BJ (cell line): ENCODE measurements at regions not wholly inside any gene's neighbourhood (a gene's known extent, or its start where the extent isn't known, plus 50 kb on each side); places are given as distances from the start of the nearest gene placed in this dataset.

Experiments
- CTCF ChIA-PET: fragments of 350-600 bp; formaldehyde crosslinking; extraction: SDS; loops from one replicate; lab custom pipeline; 2021; ENCODE audit warnings: antibody characterized with exemption, inconsistent platforms; lab: Yijun Ruan, JAX
- POLR2A ChIA-PET: fragments of 300-600 bp; sonication (Branson Sonifier 250); formaldehyde crosslinking; extraction: SDS; loops from one replicate; lab custom pipeline; 2021; ENCODE audit warnings: antibody characterized with exemption; lab: Charles Lee
- DNase-seq: peaks from one replicate; pipeline ENCODE4 v3.0.0-alpha.2; 2011; ENCODE audit warnings: low read depth
- H3K27me3 ChIP-seq: 2 replicates; pipeline ENCODE4 v1.6.0; 2011; ENCODE audit warnings: low read length; ENCODE audit not compliant: control insufficient read depth, insufficient read depth
- H3K36me3 ChIP-seq: 2 replicates; pipeline ENCODE4 v1.5.1; 2011; ENCODE audit warnings: low read length; ENCODE audit not compliant: control insufficient read depth, insufficient read depth
- H3K4me3 ChIP-seq: 2 replicates; pipeline ENCODE4 v1.5.1; 2011; ENCODE audit warnings: low read depth, mild to moderate bottlenecking, control low read depth, low read length
- CTCF ChIP-seq: IDR thresholded peaks from 2 replicates; pipeline ENCODE4 v1.5.1; 2011; ENCODE audit warnings: low read depth, mild to moderate bottlenecking, control low read depth, inconsistent platforms, low read length, moderate library complexity; ENCODE audit not compliant: insufficient read depth

GRCh38 chr4:120348521-120348920 lies 281.9 kb upstream of the MAD2L1 start:
- H3K36me3 ChIP-seq = no peaks in the 10 kb centered on the region
- ChIA-PET CTCF (no interaction called here), POLR2A (no interaction called here)
- no peak for DNase-seq
- no peak overlapping the region for H3K4me3 ChIP-seq
- H3K27me3 ChIP-seq = no peaks in the 10 kb centered on the region
- TF ChIP-seq CTCF = no peak

- no peak for TF ChIP-seq CTCF
- no peak for DNase-seq
- ChIA-PET POLR2A (no interaction called here), CTCF (no interaction called here)
- Histone ChIP-seq H3K36me3 (no peaks in the 10 kb centered on the region), H3K4me3 (no peak overlapping the region), H3K27me3 (no peaks in the 10 kb centered on the region)
Measured at GRCh38 chr4:120331486-120332370, 265.1 kb upstream of the MAD2L1 start.

GRCh38 chr4:120329386-120329785 lies 262.7 kb upstream of the MAD2L1 start:
- DNase-seq = no peak
- TF ChIP-seq CTCF = no peak
- POLR2A ChIA-PET = no interaction called here
- no peaks in the 10 kb centered on the region for H3K36me3 ChIP-seq
- H3K4me3 ChIP-seq = no peak overlapping the region
- CTCF ChIA-PET = no interaction called here
- no peaks in the 10 kb centered on the region for H3K27me3 ChIP-seq

- CTCF ChIA-PET = no interaction called here
- POLR2A ChIA-PET = no interaction called here
Measured at GRCh38 chr4:120327276-120327675, 260.6 kb upstream of the MAD2L1 start.

More at GRCh38 chr4:120327276-120327675, 260.6 kb upstream of the MAD2L1 start:
- no peak for DNase-seq
- no peak overlapping the region for H3K4me3 ChIP-seq
- TF ChIP-seq CTCF = no peak
- no peaks in the 10 kb centered on the region for H3K36me3 ChIP-seq
- H3K27me3 ChIP-seq = no peaks in the 10 kb centered on the region
